ENCODE measurements at regions not wholly inside any gene's neighbourhood (a gene's known extent, or its start where the extent isn't known, plus 50 kb on each side); places are given as distances from the start of the nearest gene placed in this dataset.

- TF ChIP-seq CTCF (IDR thresholded peaks at IDR 0.05) = no peak
- TF ChIP-seq POLR2A (IDR thresholded peaks at IDR 0.05) = no peak
Observed at GRCh38 chr6:128757961-128758360, 125.0 kb upstream of the LAMA2 start.

Data from esophagus squamous epithelium (tissue), 4 donors.